ENCODE measurements at regions not wholly inside any gene's neighbourhood (a gene's known extent, or its start where the extent isn't known, plus 50 kb on each side); places are given as distances from the start of the nearest gene placed in this dataset. TPM values are rescaled to one million over a fixed set of nuclear protein-coding genes. Genes with fewer than 3 reads are reported as not detected.
A peak's percentile ranks its signal among the peaks of the same experiment; 100 is the strongest.

GRCh38 chr9:12629067-12629466, 64.1 kb upstream of the TYRP1 start:
- no peak for DNase-seq (ENCODE audit: low read depth)

- DNase-seq (ENCODE audit: low read depth) = no peak
These were observed 61.3 kb upstream of the TYRP1 start for GRCh38 chr9:12631866-12632265.

- DNase-seq (ENCODE audit: low read depth) = no peak
These were observed 60.0 kb upstream of the TYRP1 start for GRCh38 chr9:12633016-12633765.

GRCh38 chr9:12640016-12640587, 53.1 kb upstream of the TYRP1 start:
- peak; percentile 56 for DNase-seq (ENCODE audit: low read depth)

GRCh38 chr9:12640866-12641636, 52.1 kb upstream of the TYRP1 start:
- DNase-seq (ENCODE audit: low read depth) = peak; percentile 6

Small RNA genes in the stretch of these regions (small RNA-seq; reads per million reads assigned to genes)
- gene AL161788.1 (not detected), gene AL162413.1 (not detected), gene AL592227.1 (not detected), gene RNU2-47P (not detected)

Measured in HT1080 (cell line).